Ishikawa (cell line): ENCODE measurements at regions not wholly inside any gene's neighbourhood (a gene's known extent, or its start where the extent isn't known, plus 50 kb on each side); places are given as distances from the start of the nearest gene placed in this dataset.

Source experiments
- CEBPB ChIP-seq: IDR thresholded peaks from 2 replicates; pipeline ENCODE4 v1.6.1; 2012
- CREB1 ChIP-seq: IDR thresholded peaks from 2 replicates; pipeline ENCODE4 v1.6.1; 2012; ENCODE audit warnings: low read depth
- EGR1 ChIP-seq: IDR thresholded peaks from 2 replicates; pipeline ENCODE4 v1.6.1; 2012
- EP300 ChIP-seq: IDR thresholded peaks from 2 replicates; pipeline ENCODE4 v1.6.1; 2012; ENCODE audit warnings: borderline replicate concordance
- FOXM1 ChIP-seq: IDR thresholded peaks from 2 replicates; pipeline ENCODE4 v1.6.1; 2012; ENCODE audit warnings: low read depth, borderline replicate concordance
- NFIC ChIP-seq: IDR thresholded peaks from 2 replicates; pipeline ENCODE4 v1.6.1; 2012
- RAD21 ChIP-seq: IDR thresholded peaks from 2 replicates; pipeline ENCODE4 v1.6.1; 2012; ENCODE audit warnings: low read depth
- TAF1 ChIP-seq: IDR thresholded peaks from 2 replicates; pipeline ENCODE4 v1.6.1; 2012; ENCODE audit warnings: low read depth, mild to moderate bottlenecking
- TCF12 ChIP-seq: IDR thresholded peaks from 2 replicates; pipeline ENCODE4 v1.6.1; 2012; ENCODE audit warnings: low read depth
- TEAD4 ChIP-seq: IDR thresholded peaks from 2 replicates; pipeline ENCODE4 v1.6.1; 2012
- YY1 ChIP-seq: IDR thresholded peaks from 2 replicates; pipeline ENCODE4 v1.6.1; 2012; ENCODE audit warnings: low read depth
- ZBTB7A ChIP-seq: IDR thresholded peaks from 2 replicates; pipeline ENCODE4 v1.6.1; 2012; ENCODE audit warnings: low read depth
- TF ChIP-seq, protein P1 (sequence below): IDR thresholded peaks from 2 replicates; pipeline ENCODE4 v1.6.1; 2012; ENCODE audit warnings: low read depth, mild to moderate bottlenecking
- TF ChIP-seq, protein P2 (sequence below): IDR thresholded peaks from 2 replicates; pipeline ENCODE4 v1.6.1; 2012
- TF ChIP-seq, protein P3 (sequence below): IDR thresholded peaks from 2 replicates; pipeline ENCODE4 v1.6.1; 2012

DNA sequence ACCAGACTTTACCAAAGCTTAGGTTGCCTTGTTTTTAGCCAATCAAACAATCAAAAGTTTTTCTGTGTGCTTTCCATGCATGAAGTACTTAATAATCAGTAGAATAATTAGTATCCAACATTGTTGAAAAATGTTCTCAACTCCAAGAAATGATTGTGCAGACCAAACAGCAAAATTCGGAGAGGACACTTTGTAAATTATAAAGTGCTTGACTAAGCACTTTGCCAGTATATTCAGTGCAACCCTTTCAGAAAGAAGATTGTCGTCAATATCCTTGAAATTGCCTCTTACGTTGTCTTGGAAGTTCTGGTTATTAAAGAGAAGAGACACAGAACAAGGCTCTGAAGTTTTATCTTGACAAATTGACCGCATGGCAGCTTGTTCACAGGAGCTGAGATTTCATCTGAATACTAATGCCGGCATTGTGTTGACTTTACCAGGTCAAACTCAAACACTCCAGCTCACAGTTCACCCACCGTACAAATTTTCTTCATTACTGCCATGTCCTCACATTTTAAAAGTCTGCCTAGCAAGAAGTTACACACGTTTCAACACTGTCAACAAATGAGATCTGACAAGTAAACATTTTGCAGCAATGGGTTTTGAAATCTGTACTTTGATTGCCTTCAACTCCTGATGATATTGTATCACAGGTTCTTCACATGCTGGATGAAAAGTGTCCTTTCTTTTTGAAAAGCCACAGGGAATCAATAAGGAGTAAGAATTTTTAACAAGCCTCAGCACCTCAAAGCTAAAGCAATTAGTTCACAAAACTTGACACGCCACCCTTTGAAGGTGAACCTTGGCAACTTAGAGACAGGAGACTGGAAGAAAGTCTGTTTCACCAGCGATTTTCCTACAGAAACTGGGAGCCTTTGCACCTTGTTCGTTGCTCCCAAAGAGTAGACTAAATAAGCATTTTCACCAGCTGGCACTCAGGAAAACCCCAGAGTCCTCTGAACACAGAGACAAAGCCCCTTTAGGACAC lies 150.9 kb downstream of the RFC3 start:
- TF ChIP-seq, protein P1, sequence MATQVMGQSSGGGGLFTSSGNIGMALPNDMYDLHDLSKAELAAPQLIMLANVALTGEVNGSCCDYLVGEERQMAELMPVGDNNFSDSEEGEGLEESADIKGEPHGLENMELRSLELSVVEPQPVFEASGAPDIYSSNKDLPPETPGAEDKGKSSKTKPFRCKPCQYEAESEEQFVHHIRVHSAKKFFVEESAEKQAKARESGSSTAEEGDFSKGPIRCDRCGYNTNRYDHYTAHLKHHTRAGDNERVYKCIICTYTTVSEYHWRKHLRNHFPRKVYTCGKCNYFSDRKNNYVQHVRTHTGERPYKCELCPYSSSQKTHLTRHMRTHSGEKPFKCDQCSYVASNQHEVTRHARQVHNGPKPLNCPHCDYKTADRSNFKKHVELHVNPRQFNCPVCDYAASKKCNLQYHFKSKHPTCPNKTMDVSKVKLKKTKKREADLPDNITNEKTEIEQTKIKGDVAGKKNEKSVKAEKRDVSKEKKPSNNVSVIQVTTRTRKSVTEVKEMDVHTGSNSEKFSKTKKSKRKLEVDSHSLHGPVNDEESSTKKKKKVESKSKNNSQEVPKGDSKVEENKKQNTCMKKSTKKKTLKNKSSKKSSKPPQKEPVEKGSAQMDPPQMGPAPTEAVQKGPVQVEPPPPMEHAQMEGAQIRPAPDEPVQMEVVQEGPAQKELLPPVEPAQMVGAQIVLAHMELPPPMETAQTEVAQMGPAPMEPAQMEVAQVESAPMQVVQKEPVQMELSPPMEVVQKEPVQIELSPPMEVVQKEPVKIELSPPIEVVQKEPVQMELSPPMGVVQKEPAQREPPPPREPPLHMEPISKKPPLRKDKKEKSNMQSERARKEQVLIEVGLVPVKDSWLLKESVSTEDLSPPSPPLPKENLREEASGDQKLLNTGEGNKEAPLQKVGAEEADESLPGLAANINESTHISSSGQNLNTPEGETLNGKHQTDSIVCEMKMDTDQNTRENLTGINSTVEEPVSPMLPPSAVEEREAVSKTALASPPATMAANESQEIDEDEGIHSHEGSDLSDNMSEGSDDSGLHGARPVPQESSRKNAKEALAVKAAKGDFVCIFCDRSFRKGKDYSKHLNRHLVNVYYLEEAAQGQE, result no peak
- TF ChIP-seq NFIC (no peak), RAD21 (no peak), ZBTB7A (no peak), TCF12 (no peak), FOXM1 (no peak), CREB1 (no peak), EGR1 (no peak), CEBPB (no peak), TEAD4 (no peak), TAF1 (no peak), YY1 (no peak), EP300 (no peak)
- TF ChIP-seq, protein P2, sequence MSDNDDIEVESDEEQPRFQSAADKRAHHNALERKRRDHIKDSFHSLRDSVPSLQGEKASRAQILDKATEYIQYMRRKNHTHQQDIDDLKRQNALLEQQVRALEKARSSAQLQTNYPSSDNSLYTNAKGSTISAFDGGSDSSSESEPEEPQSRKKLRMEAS, result no peak
- TF ChIP-seq, protein P3, sequence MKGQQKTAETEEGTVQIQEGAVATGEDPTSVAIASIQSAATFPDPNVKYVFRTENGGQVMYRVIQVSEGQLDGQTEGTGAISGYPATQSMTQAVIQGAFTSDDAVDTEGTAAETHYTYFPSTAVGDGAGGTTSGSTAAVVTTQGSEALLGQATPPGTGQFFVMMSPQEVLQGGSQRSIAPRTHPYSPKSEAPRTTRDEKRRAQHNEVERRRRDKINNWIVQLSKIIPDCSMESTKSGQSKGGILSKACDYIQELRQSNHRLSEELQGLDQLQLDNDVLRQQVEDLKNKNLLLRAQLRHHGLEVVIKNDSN, result no peak

DNA sequence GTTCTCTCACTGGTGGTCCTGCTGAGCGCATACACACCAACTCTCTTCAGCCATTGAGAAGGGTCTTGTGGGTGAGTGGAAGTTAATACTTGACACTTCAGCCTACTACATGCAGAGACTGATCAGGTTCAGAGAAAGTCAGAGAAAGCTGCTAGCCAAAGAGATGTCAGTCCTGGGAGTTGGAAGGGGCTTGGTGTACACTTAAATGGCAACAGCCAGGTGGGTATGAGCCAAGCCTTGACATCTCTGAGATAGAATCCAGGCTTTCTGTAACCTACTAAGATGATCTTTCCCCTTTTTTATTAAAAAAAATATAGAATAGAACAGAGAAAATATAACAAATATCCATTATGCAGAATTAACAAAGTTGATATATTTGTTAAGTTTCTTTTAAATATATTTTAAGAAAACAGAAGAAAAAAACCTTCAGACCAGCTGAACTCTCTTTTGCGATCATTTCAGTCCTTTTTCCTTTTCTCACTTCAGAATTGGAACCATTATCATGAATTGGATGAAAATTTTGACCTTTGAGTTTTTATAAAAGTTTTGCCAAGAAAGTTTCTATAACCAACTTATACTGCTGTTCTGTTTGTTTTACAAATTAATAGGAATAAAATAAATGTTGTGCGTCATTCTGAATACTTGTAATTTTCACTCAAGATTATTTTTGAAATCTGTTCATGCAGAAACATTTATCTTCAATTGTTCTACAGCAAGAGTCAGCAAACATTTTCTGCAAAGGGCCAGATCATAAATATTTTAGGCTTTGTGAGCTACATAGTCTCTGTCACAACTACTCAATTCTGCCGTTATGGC lies 153.0 kb downstream of the RFC3 start:
- TF ChIP-seq EP300 (no peak), TEAD4 (no peak), CEBPB (no peak), NFIC (no peak), RAD21 (no peak), YY1 (no peak), FOXM1 (no peak), TCF12 (no peak), EGR1 (no peak), CREB1 (no peak), TAF1 (no peak), ZBTB7A (no peak)
- TF ChIP-seq, protein P3, result no peak
- TF ChIP-seq, protein P2, result no peak
- TF ChIP-seq, protein P1, result no peak

DNA sequence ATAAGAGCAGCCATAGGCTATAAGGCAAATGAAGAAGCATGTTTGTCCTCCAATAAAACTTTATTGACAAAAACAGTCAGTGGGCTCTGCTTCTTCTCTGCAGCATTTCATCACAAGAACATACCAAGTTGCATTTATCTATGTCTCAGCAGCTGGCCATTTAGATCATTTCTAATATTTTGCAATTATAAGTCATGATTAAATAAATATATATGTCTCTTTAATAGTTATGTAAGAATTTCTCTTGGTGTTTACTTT lies 153.5 kb downstream of the RFC3 start:
- no peak for TF ChIP-seq RAD21
- TF ChIP-seq, protein P1, result no peak
- TF ChIP-seq TAF1, result no peak
- TF ChIP-seq CREB1, result no peak
- no peak for TF ChIP-seq TEAD4
- no peak for TF ChIP-seq CEBPB
- no peak for TF ChIP-seq ZBTB7A
- TF ChIP-seq EP300, result no peak
- no peak for TF ChIP-seq TCF12

DNA sequence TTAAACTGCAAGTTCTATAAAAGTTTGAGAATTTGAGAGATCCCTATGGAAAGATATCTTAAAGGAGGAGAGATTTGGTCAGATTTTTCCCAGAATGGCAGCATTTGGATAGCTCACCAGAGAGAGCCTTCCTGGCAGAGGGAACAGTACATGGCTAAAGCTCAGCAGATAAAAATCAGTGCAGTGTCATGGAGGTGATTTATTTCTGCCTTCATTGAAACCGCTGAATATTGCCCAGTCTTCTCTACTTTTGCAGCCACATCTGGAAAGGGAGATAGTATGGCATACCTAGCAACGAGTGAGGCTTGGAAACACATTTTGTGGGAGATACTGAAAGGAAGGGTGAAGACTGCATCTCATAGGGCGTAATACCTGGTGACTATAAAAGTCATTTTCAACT lies 155.2 kb downstream of the RFC3 start:
- TF ChIP-seq TCF12, result no peak
- TF ChIP-seq CEBPB, result no peak
- TF ChIP-seq EGR1, result no peak
- TF ChIP-seq EP300, result no peak
- TF ChIP-seq CREB1, result no peak
- TF ChIP-seq FOXM1, result no peak
- TF ChIP-seq, protein P2, result no peak
- TF ChIP-seq ZBTB7A, result no peak
- TF ChIP-seq, protein P1, result no peak
- no peak for TF ChIP-seq TAF1
- TF ChIP-seq YY1, result no peak
- TF ChIP-seq RAD21, result no peak
- TF ChIP-seq TEAD4, result no peak
- TF ChIP-seq, protein P3, result no peak
- no peak for TF ChIP-seq NFIC
